Body of pancreas (tissue), 4 donors: ENCODE measurements at regions not wholly inside any gene's neighbourhood (a gene's known extent, or its start where the extent isn't known, plus 50 kb on each side); places are given as distances from the start of the nearest gene placed in this dataset.
A peak's percentile ranks its signal among the peaks of the same experiment; 100 is the strongest.

ENCODE experiments used
- ATAC-seq: fragments of 150-250 bp; one replicate; pipeline ENCODE4 v1.9.1; 2016
- DNase-seq, 4 donors: peaks; one replicate each; pipeline ENCODE4 v3.0.0-alpha.2; 2019
- H3K27ac ChIP-seq, 4 donors: fragments of 200-600 bp; sonication (generic); 1 replicate in 3 of 4; 2 replicates in 1 of 4; pipeline versions ENCODE4 v1.5.1 to v1.6.1; 2016 to 2019; ENCODE audit warnings: mild to moderate bottlenecking in 1 of 4, mixed read lengths in 1 of 4, moderate library complexity in 1 of 4
- H3K27me3 ChIP-seq, 2 donors: fragments of 200-600 bp; sonication (generic); one replicate each; pipeline ENCODE4 v1.6.0; 2016; ENCODE audit warnings: mild to moderate bottlenecking in 1 of 2
- H3K36me3 ChIP-seq, 2 donors: fragments of 200-600 bp; sonication (generic); replicated peaks in 1 of 2; 2 replicates each; pipeline ENCODE4 v1.5.1; 2016; ENCODE audit warnings: low read depth in 2 of 2; ENCODE audit not compliant: insufficient read depth in 1 of 2
- H3K4me1 ChIP-seq: fragments of 200-600 bp; sonication (generic); one replicate; pipeline ENCODE4 v1.6.0; 2016
- H3K4me3 ChIP-seq, 2 donors: fragments of 200-600 bp; sonication (generic); 1 replicate in 1 of 2; 2 replicates in 1 of 2; pipeline ENCODE4 v1.5.1; 2016 to 2019
- H3K9me3 ChIP-seq, 3 donors: fragments of 200-600 bp; sonication (generic); 1 replicate in 2 of 3; 2 replicates in 1 of 3; pipeline ENCODE4 v1.5.1; 2016
- POLR2A ChIP-seq, 3 donors: fragments of 450-650 bp; IDR thresholded peaks; one replicate each; pipeline ENCODE4 v1.6.1; 2016; ENCODE audit warnings: antibody characterized with exemption in 3 of 3, mild to moderate bottlenecking in 2 of 3
- WGBS, 2 donors: methylation state at CpG; one replicate each; pipeline ENCODE4 v1.1.5; 2017; 5-methylcytosine and 5-hydroxymethylcytosine counted together
- intact Hi-C: fragments of 100-400 bp; cut with DNase I; formaldehyde crosslinking; loops from one replicate; pipeline ENCODE4 v1.15.1; 2023
- TF ChIP-seq, protein P1 (sequence below), 7 experiments: fragments of 450-650 bp in 4 of 7; fragments of 200-600 bp in 3 of 7; sonication (generic) in 3 of 7; IDR thresholded peaks; one replicate each; pipeline ENCODE4 v1.5.1; 2016 to 2019; ENCODE audit warnings: antibody characterized with exemption in 7 of 7

GRCh38 chr7:131087756-131088658 lies 239.7 kb upstream of the MKLN1 start:
- H3K9me3 ChIP-seq: no peaks in the 10 kb centered on the region
- no peaks in the 10 kb centered on the region for H3K27me3 ChIP-seq
- DNase-seq (no peak), ATAC-seq (peak; percentile 72)
- H3K27ac ChIP-seq: peak overlapping the region; percentile 18 to 68 (median 32)
- intact Hi-C loops: no loop called here
- 20 to 24% methylated on average over 8 of the region's 8 CpGs for WGBS, 2 donors
- H3K4me3 ChIP-seq: no peak overlapping the region
- no peaks in the 10 kb centered on the region for H3K36me3 ChIP-seq
- peaks cover 78% of the 10 kb centered on the region for H3K4me1 ChIP-seq
- TF ChIP-seq POLR2A (IDR thresholded peaks at IDR 0.05): no peak
- TF ChIP-seq, protein P1, sequence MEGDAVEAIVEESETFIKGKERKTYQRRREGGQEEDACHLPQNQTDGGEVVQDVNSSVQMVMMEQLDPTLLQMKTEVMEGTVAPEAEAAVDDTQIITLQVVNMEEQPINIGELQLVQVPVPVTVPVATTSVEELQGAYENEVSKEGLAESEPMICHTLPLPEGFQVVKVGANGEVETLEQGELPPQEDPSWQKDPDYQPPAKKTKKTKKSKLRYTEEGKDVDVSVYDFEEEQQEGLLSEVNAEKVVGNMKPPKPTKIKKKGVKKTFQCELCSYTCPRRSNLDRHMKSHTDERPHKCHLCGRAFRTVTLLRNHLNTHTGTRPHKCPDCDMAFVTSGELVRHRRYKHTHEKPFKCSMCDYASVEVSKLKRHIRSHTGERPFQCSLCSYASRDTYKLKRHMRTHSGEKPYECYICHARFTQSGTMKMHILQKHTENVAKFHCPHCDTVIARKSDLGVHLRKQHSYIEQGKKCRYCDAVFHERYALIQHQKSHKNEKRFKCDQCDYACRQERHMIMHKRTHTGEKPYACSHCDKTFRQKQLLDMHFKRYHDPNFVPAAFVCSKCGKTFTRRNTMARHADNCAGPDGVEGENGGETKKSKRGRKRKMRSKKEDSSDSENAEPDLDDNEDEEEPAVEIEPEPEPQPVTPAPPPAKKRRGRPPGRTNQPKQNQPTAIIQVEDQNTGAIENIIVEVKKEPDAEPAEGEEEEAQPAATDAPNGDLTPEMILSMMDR (IDR thresholded peaks at IDR 0.05): no peak

DNA sequence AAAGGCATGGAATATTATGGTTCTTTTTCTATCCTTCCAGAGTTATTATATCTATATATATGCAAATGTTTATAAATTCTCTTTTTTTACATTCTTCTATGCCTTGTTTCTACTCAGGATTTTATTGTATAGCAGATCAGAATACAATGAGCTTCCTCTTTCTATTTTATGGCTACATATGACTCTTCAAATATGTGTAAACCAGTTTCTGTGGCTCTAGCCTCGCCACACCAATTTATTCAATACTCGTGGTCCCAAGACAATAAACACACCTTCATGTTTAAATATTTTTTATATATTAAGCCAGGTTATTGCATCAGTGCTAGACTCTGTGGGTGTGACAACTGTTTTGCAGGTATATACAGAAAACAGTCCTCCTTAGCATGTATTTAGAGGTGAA lies 237.5 kb upstream of the MKLN1 start:
- peak overlapping the region in 1 of 4 donors; percentile 68 for H3K27ac ChIP-seq
- intact Hi-C loops: no loop called here
- no peaks in the 10 kb centered on the region for H3K36me3 ChIP-seq
- TF ChIP-seq POLR2A (IDR thresholded peaks at IDR 0.05): no peak
- TF ChIP-seq, protein P1 (IDR thresholded peaks at IDR 0.05): no peak
- H3K9me3 ChIP-seq: no peaks in the 10 kb centered on the region
- no peaks in the 10 kb centered on the region for H3K27me3 ChIP-seq
- 72 to 79% methylated on average over 2 of the region's 2 CpGs for WGBS, 2 donors
- no peak overlapping the region for H3K4me3 ChIP-seq
- ATAC-seq (no peak), DNase-seq (no peak)
- peaks cover 79% of the 10 kb centered on the region for H3K4me1 ChIP-seq

DNA sequence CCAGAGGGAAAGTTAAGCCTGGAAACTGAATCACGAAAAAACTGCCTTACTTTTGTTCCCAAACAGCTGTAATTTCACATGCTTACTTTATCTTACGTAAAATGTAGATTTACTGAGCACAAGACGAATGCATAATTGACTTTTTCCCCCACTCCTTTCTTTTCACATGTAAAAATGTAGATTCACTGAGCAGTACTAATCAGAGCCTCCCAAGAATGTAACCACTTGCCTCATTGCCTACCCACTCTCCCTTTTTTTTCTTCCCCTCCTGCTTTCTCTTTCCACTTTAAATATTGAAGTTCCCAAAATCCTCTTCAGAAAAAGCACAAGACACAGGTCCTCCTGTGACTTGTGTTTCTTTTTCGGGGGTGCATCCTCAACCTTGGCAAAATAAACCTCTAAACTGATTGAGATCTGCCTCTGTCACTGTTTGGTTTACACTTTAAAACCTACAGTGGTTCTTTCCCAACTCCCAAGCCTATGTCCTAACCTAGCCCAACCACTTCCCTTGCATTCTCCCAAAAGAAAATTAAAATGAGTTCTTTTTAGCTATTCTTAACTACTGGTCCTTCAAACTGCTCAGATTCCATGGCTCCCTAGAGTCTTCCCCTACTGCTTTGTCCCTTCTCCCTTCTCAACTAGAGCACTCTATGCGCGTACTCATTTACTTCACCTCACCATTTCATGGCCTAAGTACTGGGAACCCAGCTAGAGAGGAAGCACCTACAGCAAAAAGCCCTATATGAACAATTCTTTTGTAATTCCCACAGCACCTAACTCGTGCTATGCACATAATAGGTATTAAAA lies 236.6 kb upstream of the MKLN1 start:
- no peaks in the 10 kb centered on the region for H3K36me3 ChIP-seq
- H3K4me3 ChIP-seq: no peak overlapping the region
- peaks cover 76% of the 10 kb centered on the region for H3K4me1 ChIP-seq
- intact Hi-C loops: no loop called here
- 61 to 68% methylated on average over 7 of the region's 7 CpGs for WGBS, 2 donors
- TF ChIP-seq, protein P1 (IDR thresholded peaks at IDR 0.05): no peak
- H3K27me3 ChIP-seq: no peaks in the 10 kb centered on the region
- H3K9me3 ChIP-seq: no peaks in the 10 kb centered on the region
- DNase-seq: no peak
- ATAC-seq: no peak
- H3K27ac ChIP-seq: peak overlapping the region in 3 of 4 donors; percentile 11 to 30 (median 28)

- no peak for ATAC-seq
- intact Hi-C loops: no loop called here
- H3K36me3 ChIP-seq: no peaks in the 10 kb centered on the region
- H3K27ac ChIP-seq: no peak overlapping the region
- H3K9me3 ChIP-seq: no peaks in the 10 kb centered on the region
- TF ChIP-seq, protein P1 (IDR thresholded peaks at IDR 0.05): no peak
- TF ChIP-seq POLR2A (IDR thresholded peaks at IDR 0.05): no peak
- H3K4me1 ChIP-seq: peaks cover 75% of the 10 kb centered on the region
- 94 to 97% methylated on average over 11 of the region's 11 CpGs for WGBS, 2 donors
- DNase-seq: no peak
- no peaks in the 10 kb centered on the region for H3K27me3 ChIP-seq
- no peak overlapping the region for H3K4me3 ChIP-seq
Measured at GRCh38 chr7:131094685-131095084, 233.0 kb upstream of the MKLN1 start.
